CD14-positive monocyte (primary cell): ENCODE measurements at regions not wholly inside any gene's neighbourhood (a gene's known extent, or its start where the extent isn't known, plus 50 kb on each side); places are given as distances from the start of the nearest gene placed in this dataset.

Source experiments
- DNase-seq, 3 donors: peaks; one replicate each; pipeline ENCODE4 v3.0.0-alpha.2; 2011 to 2022
- H2AFZ ChIP-seq: 2 replicates; pipeline ENCODE4 v1.6.0; 2012; ENCODE audit warnings: mild to moderate bottlenecking, low read depth, low read length, inconsistent platforms; ENCODE audit not compliant: insufficient read depth, poor library complexity, severe bottlenecking
- H3K27ac ChIP-seq, 2 donors: 1 replicate in 1 of 2; 2 replicates in 1 of 2; pipeline ENCODE4 v1.5.1; 2012 to 2013; ENCODE audit warnings: low read length in 2 of 2, control low read depth in 1 of 2, inconsistent platforms in 1 of 2, low read depth in 1 of 2, mild to moderate bottlenecking in 1 of 2
- H3K27me3 ChIP-seq, 2 donors: one replicate each; pipeline versions ENCODE4 v1.6.0 to v1.6.1; 2011 to 2013; ENCODE audit warnings: low read length in 2 of 2; ENCODE audit not compliant: control insufficient read depth in 2 of 2, insufficient read depth in 2 of 2
- H3K36me3 ChIP-seq, 2 donors: replicated peaks in 1 of 2; 1 replicate in 1 of 2; 2 replicates in 1 of 2; pipeline versions ENCODE4 v1.5.1 to v1.6.1; 2012 to 2013; ENCODE audit warnings: low read length in 2 of 2, control low read depth in 1 of 2, inconsistent platforms in 1 of 2, mild to moderate bottlenecking in 1 of 2; ENCODE audit not compliant: insufficient read depth in 2 of 2, control insufficient read depth in 1 of 2
- H3K4me1 ChIP-seq, 2 donors: 1 replicate in 1 of 2; 2 replicates in 1 of 2; pipeline versions ENCODE4 v1.5.1 to v1.6.1; 2012 to 2013; ENCODE audit warnings: low read length in 2 of 2, control low read depth in 1 of 2, inconsistent platforms in 1 of 2, mild to moderate bottlenecking in 1 of 2, moderate library complexity in 1 of 2; ENCODE audit not compliant: insufficient read depth in 2 of 2, control insufficient read depth in 1 of 2
- H3K4me2 ChIP-seq: replicated peaks from 2 replicates; pipeline ENCODE3; 2012; ENCODE audit warnings: low read length, moderate library complexity, mild to moderate bottlenecking; ENCODE audit not compliant: poor library complexity, severe bottlenecking; ENCODE audit errors: extremely low read depth
- H3K4me3 ChIP-seq, 3 experiments: fragments of 200-600 bp in 1 of 3; sonication (generic) in 1 of 3; replicated peaks in 1 of 3; 1 replicate in 2 of 3; 2 replicates in 1 of 3; pipeline ENCODE4 v1.5.1; 2011 to 2013; ENCODE audit warnings: low read length in 3 of 3, mild to moderate bottlenecking in 3 of 3, control low read depth in 2 of 3, low read depth in 2 of 3, inconsistent platforms in 1 of 3, moderate library complexity in 1 of 3
- H3K79me2 ChIP-seq: 2 replicates; pipeline ENCODE4 v1.6.0; 2012; ENCODE audit warnings: mild to moderate bottlenecking, control low read depth, inconsistent platforms, low read length, moderate library complexity; ENCODE audit not compliant: insufficient read depth
- H3K9ac ChIP-seq: 2 replicates; pipeline ENCODE4 v1.6.0; 2017; ENCODE audit warnings: low read length, mild to moderate bottlenecking; ENCODE audit not compliant: insufficient read depth, poor library complexity, severe bottlenecking
- H3K9me3 ChIP-seq, 2 donors: replicated peaks in 1 of 2; 1 replicate in 1 of 2; 2 replicates in 1 of 2; pipeline versions ENCODE4 v1.5.1 to v1.6.1; 2012 to 2013; ENCODE audit warnings: low read length in 2 of 2, control low read depth in 1 of 2; ENCODE audit not compliant: control insufficient read depth in 1 of 2, insufficient read depth in 1 of 2
- H4K20me1 ChIP-seq: 2 replicates; pipeline ENCODE4 v1.6.0; 2012; ENCODE audit warnings: mild to moderate bottlenecking, low read length, control low read depth, moderate library complexity; ENCODE audit not compliant: insufficient read depth
- H3K27ac Mint-ChIP-seq, 7 donors: one replicate each; pipeline ENCODE4 v1.8.0; 2020; ENCODE audit warnings: mild to moderate bottlenecking in 7 of 7, mixed read lengths in 7 of 7, moderate library complexity in 6 of 7, inconsistent platforms in 2 of 7
- H3K27me3 Mint-ChIP-seq, 3 donors: one replicate each; pipeline ENCODE4 v1.8.0; 2021 to 2022; ENCODE audit warnings: low read depth in 3 of 3, mild to moderate bottlenecking in 3 of 3, mixed read lengths in 3 of 3, moderate library complexity in 3 of 3, inconsistent platforms in 1 of 3
- H3K36me3 Mint-ChIP-seq, 2 donors: one replicate each; pipeline ENCODE4 v1.8.0; 2020; ENCODE audit warnings: mixed read lengths in 2 of 2, inconsistent platforms in 1 of 2, mild to moderate bottlenecking in 1 of 2
- H3K4me1 Mint-ChIP-seq: one replicate; pipeline ENCODE4 v1.8.0; 2020; ENCODE audit warnings: mild to moderate bottlenecking, mixed read lengths
- H3K4me3 Mint-ChIP-seq, 2 donors: one replicate each; pipeline ENCODE4 v1.8.0; 2020; ENCODE audit warnings: mild to moderate bottlenecking in 2 of 2, mixed read lengths in 2 of 2, moderate library complexity in 1 of 2
- H3K9me3 Mint-ChIP-seq, 7 donors: one replicate each; pipeline ENCODE4 v1.8.0; 2020 to 2022; ENCODE audit warnings: mixed read lengths in 7 of 7, mild to moderate bottlenecking in 6 of 7, moderate library complexity in 6 of 7, inconsistent platforms in 2 of 7
- CTCF ChIP-seq: fragments of 200-600 bp; IDR thresholded peaks from one replicate; pipeline ENCODE4 v1.8.0; 2022; ENCODE audit warnings: antibody characterized with exemption, mild to moderate bottlenecking
- WGBS: methylation state at CpG from one replicate; pipeline ENCODE4 v1.1.5; 2013; ENCODE audit warnings: missing lambda C conversion rate; ENCODE audit not compliant: insufficient coverage; 5-methylcytosine and 5-hydroxymethylcytosine counted together
- intact Hi-C, 2 donors: fragments of 100-400 bp; cut with micrococcal nuclease; formaldehyde crosslinking; loops; one replicate each; pipeline versions ENCODE4 v1.15.0 to v1.15.1; 2023

DNA sequence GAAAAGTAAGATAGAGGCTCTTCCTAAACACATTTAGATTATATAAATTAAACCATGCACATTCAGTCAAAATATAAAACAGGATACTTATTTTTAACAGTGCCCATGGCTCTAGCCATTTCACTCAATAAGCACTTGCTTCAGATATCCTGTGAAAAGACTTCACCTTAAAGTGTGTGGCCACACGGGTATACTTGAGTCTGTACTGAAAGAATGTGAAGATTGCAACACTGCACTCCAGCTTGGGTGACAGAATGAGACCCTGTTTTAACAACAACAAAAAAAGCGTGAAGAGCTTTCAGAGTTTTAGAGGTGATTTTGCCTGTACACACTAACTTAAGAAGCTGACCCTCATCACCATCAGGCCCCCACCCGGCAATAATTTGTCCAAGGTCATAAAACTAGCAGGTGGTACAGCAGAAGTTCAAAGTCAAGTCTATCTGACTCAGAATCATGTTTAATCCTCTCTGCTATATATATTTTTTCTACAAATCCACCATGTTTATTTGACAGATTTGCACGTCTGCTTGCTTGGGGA, 203.5 kb upstream of the GUCY1A2 start:
- H2AFZ ChIP-seq = no peak overlapping the region
- no peak overlapping the region for H3K4me3 ChIP-seq
- no CpG with 5 or more reads among the region's 4 CpGs for WGBS
- Mint-ChIP-seq H3K27ac (no peak overlapping the region), H3K36me3 (no peaks in the 10 kb centered on the region), H3K27me3 (no peaks in the 10 kb centered on the region), H3K4me3 (no peak overlapping the region), H3K9me3 (peaks cover 2 to 16% (median 7%) of the 10 kb centered on the region in 7 donors), H3K4me1 (no peaks in the 10 kb centered on the region)
- no peak overlapping the region for H3K4me2 ChIP-seq
- no peaks in the 10 kb centered on the region for H3K4me1 ChIP-seq
- DNase-seq = no peak
- no peaks in the 10 kb centered on the region for H3K36me3 ChIP-seq
- H3K9me3 ChIP-seq = peaks cover 11 to 15% of the 10 kb centered on the region in 2 donors
- intact Hi-C loops = no loop called here
- H3K27ac ChIP-seq = no peak overlapping the region
- no peaks in the 10 kb centered on the region for H3K27me3 ChIP-seq
- TF ChIP-seq CTCF = no peak
- H3K9ac ChIP-seq = no peak overlapping the region
- no peaks in the 10 kb centered on the region for H4K20me1 ChIP-seq
- no peaks in the 10 kb centered on the region for H3K79me2 ChIP-seq

DNA sequence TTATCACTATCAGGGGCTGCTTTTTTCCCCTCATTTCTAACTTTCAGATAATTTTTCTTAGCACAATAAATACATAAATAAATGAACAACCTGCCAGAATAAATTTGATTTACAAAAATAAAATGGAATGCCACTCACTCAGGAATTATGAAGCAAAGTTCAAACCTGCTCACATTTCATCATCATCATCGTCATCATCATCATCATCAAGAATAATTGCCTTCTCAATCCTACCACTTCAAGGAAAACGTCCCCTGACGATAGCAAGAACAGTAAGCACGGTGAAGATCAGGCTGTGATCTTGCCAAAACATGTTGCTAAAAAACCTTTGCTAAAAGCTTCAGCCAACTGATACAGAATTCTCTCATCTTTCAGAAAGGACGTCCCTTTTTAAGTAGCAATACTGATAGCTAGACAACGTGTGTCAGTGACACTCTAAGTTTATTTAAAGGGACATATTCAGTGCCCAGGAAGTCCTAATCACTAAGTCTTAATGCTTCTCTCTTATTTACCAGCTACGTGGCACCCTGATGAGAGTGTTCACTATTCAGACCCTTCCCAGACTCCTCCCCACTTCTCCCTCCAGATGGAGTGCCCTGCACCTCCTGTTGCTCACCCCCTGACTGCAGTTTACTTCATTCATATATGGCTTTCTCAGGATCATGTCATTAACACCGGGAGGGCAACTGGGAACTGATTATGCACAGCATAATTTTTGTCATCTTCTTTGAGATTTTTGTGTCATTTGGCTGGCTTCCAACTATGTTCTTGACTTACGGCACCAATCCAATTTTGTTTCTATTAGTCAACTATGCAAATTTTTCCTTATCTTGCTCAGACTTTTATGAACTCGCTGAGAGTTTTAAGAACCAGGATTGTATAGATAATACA, 200.1 kb upstream of the GUCY1A2 start:
- Histone ChIP-seq H4K20me1 (no peaks in the 10 kb centered on the region), H2AFZ (no peak overlapping the region), H3K36me3 (no peaks in the 10 kb centered on the region), H3K4me2 (no peak overlapping the region), H3K27ac (no peak overlapping the region), H3K79me2 (no peaks in the 10 kb centered on the region), H3K9me3 (peaks cover 11 to 12% of the 10 kb centered on the region in 2 donors), H3K9ac (no peak overlapping the region), H3K27me3 (no peaks in the 10 kb centered on the region), H3K4me1 (no peaks in the 10 kb centered on the region), H3K4me3 (no peak overlapping the region)
- Mint-ChIP-seq H3K4me1 (no peaks in the 10 kb centered on the region), H3K4me3 (no peak overlapping the region), H3K27ac (no peak overlapping the region), H3K36me3 (no peaks in the 10 kb centered on the region), H3K9me3 (peaks cover 0 to 5% (median 4%) of the 10 kb centered on the region in 7 donors), H3K27me3 (peaks cover 0 to 1% (median 0%) of the 10 kb centered on the region in 3 donors)
- intact Hi-C loops = no loop called here
- 80% methylated on average over 8 of the region's 10 CpGs for WGBS
- no peak for TF ChIP-seq CTCF
- DNase-seq = no peak
